Activated CD4-positive, alpha-beta T cell treated with anti-CD3 and anti-CD28 coated beads, Interleukin-2, amount 50 U/mL, for 16 hours (primary cell): ENCODE measurements at regions not wholly inside any gene's neighbourhood (a gene's known extent, or its start where the extent isn't known, plus 50 kb on each side); places are given as distances from the start of the nearest gene placed in this dataset.
A peak's percentile ranks its signal among the peaks of the same experiment; 100 is the strongest.

ENCODE experiments used
- DNase-seq: peaks from one replicate; pipeline ENCODE4 v3.0.0-alpha.2; 2020

DNA sequence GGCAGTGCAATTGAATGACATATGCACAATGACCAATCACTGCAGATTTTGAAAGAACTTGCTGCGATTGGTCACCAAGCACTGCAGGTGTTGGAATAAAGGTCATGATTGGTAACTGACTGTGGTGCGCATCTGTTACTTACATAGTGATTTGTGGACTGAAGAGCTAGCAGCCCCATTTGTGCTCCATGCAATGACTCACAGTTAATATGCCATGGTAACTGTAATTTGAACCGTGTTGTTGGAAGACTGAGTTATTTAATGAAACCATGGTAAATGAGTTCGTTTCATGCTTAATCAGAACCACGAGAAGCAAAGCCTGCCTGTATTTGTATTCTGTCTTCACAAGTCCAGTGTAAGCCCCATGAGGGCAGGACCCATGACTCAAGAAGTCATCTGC is 220.5 kb downstream of the TJP1 start:
- DNase-seq: no peak

- DNase-seq: no peak
These were observed 222.0 kb downstream of the TJP1 start for GRCh38 chr15:29600262-29600661.

- no peak for DNase-seq
These were observed 226.0 kb downstream of the TJP1 start for GRCh38 chr15:29596266-29596665.

GRCh38 chr15:29593629-29594028 is 228.6 kb downstream of the TJP1 start:
- no peak for DNase-seq

- DNase-seq: no peak
These were observed 229.2 kb downstream of the TJP1 start for GRCh38 chr15:29593111-29593510.

- DNase-seq: no peak
These were observed 231.6 kb downstream of the TJP1 start for GRCh38 chr15:29590701-29591100.

GRCh38 chr15:29589975-29590374 is 232.3 kb downstream of the TJP1 start:
- no peak for DNase-seq

DNA sequence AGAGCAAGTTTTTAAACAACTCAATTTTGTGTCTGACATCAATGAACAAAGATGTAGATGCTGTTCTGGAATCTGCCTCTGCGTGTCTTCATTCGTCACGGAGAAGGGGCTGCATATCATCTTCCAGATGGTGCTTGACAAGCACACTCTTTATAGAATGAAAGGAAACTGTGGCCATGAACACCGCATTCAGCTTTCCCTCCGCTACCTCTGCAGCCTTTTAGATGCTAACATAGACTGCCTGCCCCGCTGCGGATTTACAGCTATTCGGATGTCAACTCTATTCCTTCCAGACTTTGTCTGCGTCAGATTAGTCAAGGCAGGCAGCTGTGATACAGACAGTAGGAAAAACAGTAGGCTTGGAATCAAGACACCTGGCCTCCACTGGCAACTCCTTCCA is 232.9 kb downstream of the TJP1 start:
- DNase-seq: no peak

DNA sequence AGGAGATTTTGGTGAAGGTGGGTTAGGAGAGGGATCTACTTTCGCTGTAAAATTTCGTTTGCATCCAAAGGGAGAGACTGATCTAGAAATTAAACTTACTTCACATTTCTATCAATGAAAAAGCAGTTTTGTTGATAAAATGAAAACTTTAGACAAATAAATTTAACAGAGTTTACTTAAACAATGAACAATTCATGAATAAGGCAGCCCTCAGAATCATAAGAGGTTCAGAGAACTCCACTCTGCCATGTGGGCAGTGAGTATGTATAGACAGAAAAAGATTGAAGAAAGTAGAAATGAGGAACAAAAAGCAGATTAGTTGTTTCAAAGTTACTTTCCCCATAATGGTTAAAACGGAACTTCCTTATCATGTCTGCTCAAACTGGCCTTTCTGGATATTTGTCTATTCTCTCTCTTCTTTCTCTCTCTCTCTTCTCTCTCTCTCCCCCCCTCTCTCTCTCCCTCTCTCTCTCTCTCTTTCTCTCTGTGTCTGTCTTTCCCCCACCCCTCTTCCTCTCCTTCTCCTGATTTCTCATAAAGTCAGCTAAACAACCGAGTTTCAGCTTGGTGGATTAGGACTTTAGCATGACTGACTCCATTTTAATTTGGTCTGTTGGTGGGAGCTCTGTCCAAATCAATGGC is 248.9 kb downstream of the TJP1 start:
- DNase-seq: no peak

DNA sequence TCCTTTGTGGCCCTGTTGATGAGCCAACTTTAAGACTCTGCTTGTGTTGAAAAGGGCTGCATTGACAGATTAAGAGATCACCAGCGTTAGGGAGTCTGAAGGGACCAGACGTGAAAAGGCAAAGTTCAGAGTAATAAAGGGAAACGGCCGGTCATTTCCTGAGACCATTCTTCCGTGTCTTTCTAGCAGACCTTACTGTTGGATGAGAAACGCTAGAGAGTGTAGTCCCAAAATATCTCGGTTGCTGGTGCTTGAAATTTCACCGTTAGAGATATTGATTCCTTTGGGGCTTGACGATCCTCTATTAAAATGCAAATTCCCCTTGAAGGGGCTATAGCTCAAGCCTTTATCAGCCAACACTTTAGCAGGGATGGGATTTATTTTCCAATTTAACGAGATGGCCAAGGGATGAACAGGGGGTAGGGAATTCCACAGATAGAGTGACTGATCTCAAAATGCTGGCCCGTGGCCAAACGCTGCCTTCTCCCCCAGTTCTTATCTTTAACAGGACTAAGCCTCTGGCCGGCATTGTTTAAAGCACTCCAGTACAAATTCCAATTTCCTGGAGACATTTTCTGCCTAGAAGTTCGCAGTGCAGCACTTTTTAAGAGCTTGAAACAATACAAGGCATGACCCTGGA is 250.4 kb downstream of the TJP1 start:
- no peak for DNase-seq

- no peak for DNase-seq
These were observed 251.1 kb downstream of the TJP1 start for GRCh38 chr15:29570948-29571791.

GRCh38 chr15:29570121-29570947 is 251.9 kb downstream of the TJP1 start:
- DNase-seq: no peak

- DNase-seq: no peak
These were observed 252.7 kb downstream of the TJP1 start for GRCh38 chr15:29569533-29570092.

- peak; percentile 8 for DNase-seq
These were observed 253.3 kb downstream of the TJP1 start for GRCh38 chr15:29568840-29569532.

DNA sequence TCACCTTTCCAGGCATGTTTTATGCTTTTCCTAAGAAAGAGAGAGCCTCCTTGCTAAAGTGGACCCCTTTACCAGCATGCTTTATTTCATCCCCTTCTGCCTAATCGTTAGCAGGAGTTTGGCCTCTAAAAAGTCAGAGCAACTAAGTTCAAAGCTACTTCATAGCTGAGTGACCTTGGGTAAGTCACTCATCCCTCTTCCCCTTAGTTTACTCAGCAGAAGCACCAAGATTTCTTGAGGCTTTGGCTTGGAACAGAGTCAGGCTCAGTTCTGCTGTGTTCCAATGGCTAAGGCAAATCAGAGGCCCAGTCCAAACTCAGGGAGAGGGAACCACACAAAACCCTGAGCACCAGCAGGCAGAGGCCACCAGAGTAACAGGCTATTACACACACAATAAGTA is 254.9 kb downstream of the TJP1 start:
- no peak for DNase-seq

DNA sequence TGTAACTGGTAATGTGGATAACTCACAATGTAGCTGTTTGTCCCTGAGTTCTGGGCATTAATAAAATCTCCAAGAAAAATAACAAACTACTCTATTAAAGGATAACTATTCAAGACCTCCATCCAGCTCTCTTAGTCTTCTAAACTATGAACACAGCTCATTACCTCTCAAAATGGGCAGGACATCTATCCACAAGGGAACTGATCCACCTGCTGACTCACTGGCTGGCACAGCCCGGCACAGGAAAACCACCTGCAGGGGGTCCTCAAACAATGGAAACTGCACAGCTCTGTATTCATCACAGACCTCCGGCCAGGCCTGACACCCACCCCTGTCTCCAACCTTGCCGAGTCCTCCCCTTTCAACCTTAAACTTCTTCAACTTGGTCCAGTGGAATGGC is 255.4 kb downstream of the TJP1 start:
- no peak for DNase-seq

GRCh38 chr15:29563112-29563511 is 259.2 kb downstream of the TJP1 start:
- no peak for DNase-seq

DNA sequence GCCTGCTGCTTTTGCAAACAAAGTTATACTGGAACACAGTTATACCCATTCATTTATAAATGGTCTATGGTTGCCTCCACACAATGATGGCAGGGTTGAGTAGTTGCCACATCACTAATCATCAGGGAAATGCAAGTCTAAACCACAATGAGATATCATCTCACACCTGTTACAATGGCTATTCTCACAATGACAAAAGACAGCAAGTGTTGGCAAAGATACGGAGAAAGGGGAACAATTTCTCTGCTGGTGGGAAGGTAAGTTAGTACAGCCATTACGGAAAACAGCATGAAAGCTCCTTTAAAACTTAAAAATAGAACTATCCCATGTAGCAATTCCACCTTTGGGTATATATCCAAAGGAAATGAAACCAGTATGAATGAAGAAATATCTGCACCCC is 261.4 kb downstream of the TJP1 start:
- DNase-seq: no peak

GRCh38 chr15:29558261-29558660 is 264.0 kb downstream of the TJP1 start:
- DNase-seq: no peak

- DNase-seq: no peak
These were observed 265.1 kb downstream of the TJP1 start for GRCh38 chr15:29557171-29557570.

DNA sequence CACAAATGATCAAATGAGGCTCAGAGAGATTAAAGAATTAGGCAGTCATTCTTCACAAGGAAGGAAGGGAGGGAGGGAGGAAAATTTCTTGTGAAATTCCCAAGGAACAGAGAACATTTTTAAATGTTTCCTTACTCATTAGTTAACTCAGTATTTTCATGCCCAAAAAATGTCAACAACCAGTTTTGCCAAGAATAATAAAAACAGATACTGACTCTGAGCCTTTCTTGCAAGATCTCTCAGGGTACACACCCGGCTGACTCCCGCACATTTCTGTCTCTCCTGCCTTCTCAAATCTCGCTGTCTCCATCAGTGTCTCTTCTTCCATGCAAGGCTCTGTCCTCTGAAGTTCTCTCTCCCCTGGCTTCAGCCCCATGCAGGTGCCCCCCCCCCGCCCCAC is 265.9 kb downstream of the TJP1 start:
- no peak for DNase-seq

GRCh38 chr15:29554531-29554930 is 267.7 kb downstream of the TJP1 start:
- DNase-seq: no peak
